HG03097 (cell line): ENCODE measurements at regions not wholly inside any gene's neighbourhood (a gene's known extent, or its start where the extent isn't known, plus 50 kb on each side); places are given as distances from the start of the nearest gene placed in this dataset.
"Not testable (repeated sequence)": the region's sequence is repeated elsewhere in the genome, so short reads cannot be mapped to it uniquely, and the experiment has no call there.

Experiments used
- ATAC-seq: cut with Tn5 transposase; IDR thresholded peaks from one replicate; pipeline ENCODE4 v1.9.1; 2021; ENCODE audit not compliant: unreplicated experiment, low FRiP score

GRCh38 chr7:25680636-25681035, 452.4 kb upstream of the NPVF start:
- no peak for ATAC-seq

DNA sequence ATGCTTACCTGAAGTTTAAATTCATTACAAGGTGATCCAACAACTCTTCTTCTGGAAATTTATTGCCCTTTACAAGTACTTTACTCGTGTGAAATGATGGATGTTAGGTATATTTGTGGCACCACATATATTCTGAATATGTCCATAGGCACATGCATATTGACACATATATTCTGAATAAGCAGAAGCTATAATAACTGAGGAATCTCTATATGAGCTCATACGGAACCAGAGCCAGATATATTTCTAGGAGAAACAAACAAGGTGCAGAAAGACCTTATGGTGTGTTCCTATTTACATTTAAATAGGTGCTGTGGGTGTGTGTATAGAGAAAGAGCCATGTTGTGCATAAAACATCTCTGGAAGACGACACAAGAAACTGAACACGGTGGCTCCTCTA, 456.1 kb upstream of the NPVF start:
- no peak for ATAC-seq

DNA sequence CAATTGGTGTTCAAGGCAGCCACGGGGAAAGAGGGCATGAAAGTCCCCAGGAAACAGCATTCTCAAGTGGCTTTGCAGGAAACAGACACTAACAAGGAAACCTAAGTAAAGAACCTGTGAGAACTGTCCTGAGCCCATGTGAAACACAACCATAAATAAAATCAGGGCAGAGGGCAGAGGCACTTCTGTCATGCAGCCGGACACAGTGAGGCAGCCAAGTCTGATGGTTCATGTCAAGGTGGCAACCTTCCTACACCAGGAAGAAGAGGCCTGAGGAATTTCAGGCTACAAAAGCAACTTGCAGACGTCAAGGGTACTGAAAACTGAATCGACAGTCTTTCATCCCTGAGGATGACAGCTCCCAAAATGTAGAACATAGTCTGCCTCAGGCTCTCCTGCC, 458.2 kb upstream of the NPVF start:
- ATAC-seq, result no peak

GRCh38 chr7:25694211-25694610, 457.8 kb upstream of the NFE2L3 start:
- no peak for ATAC-seq

GRCh38 chr7:25694699-25695098, 457.3 kb upstream of the NFE2L3 start:
- ATAC-seq, result no peak

DNA sequence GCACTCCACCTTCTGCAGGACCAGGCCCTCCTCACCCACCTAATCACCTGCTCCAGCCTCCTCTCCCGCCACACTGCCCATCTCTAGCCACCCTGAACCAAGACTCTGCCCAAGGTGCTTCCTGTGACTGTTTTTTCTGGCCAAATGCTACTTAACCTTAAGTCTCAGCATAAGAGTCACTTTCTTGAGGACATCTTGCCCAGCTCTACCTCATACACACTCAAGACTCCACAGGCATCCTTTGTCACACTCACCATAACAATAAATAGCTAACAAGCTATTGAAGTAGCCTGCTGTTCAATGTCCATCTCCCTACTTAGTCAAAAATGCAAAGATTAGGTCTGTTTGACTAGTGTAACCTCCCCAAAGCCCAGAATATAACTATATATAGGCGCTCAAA, 455.4 kb upstream of the NFE2L3 start:
- no peak for ATAC-seq

DNA sequence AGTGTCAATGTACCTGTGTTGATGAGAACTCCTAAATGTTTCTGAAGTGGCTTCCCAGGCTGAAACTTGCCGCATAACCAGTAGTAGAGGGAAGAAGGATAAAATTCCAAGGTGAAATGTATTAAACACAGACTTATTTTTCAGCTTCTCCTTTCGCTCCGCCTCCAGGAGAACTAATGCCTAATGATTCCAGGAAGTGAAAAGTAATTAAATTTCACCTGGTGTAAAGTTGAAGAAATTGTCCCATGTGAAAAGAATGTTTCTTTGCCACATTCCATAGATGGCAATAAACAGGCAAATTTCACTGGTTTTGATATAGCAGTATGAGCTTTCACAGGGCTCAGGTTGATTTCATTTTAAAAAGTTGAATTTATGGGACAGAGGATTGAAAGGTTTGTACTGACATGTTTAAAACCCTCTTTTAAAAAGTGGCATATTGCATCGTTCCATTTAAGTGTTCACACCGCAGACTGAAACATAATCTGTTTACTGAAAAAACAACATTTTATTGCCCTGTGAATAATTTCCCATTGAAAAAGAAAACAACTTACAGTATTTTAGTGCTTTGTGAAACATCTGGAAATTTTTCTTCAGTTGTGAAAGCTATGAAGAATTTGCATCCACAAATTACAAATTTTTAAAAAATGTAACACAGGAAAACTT, 453.4 kb upstream of the NFE2L3 start:
- ATAC-seq, result no peak

DNA sequence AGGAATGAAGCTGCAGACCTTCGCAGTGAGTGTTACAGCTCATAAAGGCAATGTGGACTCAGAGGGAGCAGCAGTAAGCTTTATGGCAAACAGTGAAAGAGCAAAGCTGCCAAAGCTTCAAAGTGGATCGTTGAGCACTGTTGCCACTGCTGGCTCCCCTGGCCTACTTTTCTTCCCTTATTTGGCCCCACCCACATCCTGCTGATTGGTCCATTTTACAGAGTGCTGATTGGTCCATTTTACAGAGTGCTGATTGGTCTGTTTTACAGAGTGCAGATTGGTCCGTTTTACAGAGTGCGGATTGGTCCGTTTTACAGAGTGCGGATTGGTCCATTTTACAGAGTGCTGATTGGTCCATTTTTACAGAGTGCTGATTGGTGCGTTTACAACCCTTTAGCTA, 451.9 kb upstream of the NFE2L3 start:
- not testable (repeated sequence) for ATAC-seq

DNA sequence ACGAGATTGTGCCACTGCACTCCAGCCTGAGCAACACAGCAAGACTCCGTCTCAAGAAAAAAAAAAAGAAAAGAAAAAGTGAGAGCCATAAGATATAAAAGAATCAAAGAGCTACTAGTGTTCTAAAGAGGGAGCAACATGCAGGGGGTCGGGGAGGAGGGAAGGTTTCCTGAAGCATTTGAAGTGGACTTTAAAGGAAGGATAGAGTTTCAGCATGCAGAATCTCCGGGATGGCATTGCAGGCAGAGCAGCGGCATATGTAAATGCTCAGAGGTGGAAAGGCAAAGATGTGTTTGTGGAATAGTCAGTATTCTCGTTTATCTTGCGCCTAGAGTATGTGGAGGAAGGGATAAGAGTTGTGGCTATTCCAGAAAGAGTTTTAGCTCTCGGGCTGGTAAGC, 447.6 kb upstream of the NFE2L3 start:
- ATAC-seq, result no peak

DNA sequence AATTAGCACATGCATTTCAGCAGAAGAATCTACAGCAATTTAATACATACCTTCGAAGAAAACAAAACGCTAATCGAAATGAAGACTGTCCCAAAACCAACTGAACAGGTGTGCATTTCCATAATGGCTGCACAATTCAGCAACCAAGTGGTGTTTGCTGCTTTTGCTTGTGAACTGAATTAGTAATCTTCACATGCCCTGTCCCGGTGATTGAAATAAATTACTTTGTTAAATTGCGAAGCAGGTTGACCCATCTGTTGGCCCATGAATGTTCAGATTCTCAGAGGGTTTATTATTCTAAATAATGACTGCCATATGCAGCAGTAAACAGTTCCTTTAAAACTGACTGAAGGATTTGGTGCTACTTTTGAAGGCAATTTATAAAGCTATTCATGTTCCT, 445.2 kb upstream of the NFE2L3 start:
- no peak for ATAC-seq

DNA sequence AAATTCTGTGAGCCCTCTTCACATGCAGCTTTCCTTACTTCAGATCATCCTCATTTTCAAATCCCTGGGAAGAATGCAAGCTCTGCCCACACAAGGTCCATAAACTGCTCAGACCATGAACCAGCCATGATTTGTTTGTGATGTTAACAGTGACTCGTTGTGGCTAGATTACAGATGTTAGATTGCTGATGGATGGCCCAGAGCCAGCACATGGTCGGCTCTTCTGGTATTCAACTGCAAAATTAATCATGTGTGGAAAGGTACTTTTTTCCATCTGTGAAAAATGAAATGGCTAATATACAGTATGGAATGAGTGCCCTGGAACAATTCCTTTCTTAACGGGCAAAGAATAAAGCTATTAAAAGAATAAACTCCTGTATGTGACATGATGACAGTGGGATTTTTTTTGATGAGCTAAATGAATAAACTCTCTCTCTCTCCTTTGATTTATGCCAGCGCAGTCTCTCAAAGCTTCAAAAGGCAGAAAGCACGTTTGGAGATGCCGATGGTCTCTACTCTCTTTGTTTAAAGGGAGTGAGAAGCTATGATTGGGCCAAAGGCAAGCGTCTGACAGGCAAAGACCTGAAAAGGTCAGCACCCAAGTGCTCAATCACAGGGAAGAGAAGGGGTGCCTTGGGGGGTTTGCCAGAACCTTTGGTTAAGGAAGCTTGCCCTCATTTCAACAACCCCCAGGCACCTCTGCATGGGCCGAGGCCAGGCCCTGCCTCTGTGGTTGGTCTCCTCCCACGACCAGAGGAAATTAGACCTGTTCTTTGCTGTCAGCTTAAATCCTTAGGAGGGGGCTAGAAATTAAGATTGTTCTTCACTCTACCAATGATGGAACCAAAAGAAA, 444.0 kb upstream of the NFE2L3 start:
- ATAC-seq, result no peak

- ATAC-seq, result no peak
Observed at GRCh38 chr7:25710959-25711358, 441.0 kb upstream of the NFE2L3 start.

DNA sequence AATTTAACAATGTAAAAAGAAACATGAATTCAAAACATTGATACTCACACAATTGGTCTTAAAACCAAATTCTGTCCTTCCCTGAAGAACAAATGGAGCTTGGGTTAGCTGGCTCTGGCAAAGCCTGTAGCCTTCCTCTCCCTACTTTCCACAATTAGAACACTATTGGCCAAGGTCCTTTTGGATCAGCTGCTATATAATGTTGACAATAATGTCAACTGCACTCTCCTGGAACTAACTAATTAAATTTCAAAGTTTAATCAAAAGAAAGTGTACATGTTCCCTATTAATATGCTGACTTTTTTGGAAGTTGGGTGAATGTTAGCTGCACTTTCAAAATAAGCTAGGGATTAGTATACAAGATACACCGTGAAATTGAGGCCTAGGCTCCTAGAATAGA, 440.1 kb upstream of the NFE2L3 start:
- ATAC-seq, result no peak

DNA sequence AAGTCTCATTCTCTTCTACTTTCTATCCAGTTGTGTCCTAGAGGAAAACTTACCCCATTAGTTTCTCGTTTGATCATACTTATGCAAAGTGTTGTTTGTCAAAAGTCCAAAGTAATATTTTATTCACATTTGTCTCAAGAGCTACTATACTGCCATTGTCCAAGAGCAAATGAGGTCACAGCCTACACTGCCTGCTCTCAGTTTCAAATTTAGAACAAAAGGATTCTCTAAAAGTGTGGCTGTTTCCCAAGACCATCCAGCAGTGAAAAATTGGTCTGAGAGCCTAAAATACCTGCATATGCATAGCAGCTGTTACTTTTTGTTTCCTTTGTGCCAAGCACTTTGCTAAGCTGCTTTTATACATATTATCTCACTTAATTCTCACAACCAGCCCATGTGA, 439.5 kb upstream of the NFE2L3 start:
- no peak for ATAC-seq

DNA sequence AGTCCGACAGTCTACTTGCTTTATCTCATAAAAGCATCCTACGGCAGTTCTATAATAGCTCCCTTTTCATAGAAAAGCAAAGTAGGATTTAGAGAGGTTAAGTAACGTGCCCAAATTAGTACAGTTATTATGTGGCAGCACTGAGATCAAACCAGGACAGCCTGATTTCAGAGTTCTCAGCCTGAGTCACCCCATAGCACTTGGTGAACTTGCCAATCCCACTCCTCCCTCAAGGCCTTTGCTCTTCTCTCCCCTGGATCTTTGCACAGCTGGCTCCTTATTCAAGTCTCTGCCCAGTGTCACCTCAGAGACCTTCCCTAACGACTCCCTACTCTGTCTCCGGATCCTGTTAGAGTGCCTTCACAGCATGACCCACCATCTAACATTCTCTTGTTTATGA, 438.0 kb upstream of the NFE2L3 start:
- no peak for ATAC-seq

- no peak for ATAC-seq
Observed at GRCh38 chr7:25716421-25716820, 435.6 kb upstream of the NFE2L3 start.

DNA sequence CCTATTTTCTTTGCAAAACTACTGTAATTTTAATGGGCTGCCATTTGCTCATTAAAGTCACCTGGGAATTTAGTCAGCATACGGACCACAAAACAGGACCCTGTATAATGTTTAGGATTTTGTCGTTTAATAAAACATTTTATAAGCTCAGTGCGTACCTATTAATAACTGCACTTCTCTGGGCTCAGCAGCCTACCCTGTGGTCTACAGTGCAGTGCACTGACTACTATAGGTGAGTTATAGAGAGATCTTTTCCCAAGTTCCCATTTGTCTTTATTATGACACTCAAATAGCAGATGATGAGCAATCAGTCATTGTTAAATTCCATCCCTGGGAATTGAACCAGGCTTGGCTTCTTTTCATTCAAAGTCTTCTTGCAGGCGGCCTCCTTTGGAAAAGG, 433.4 kb upstream of the NFE2L3 start:
- ATAC-seq, result no peak

GRCh38 chr7:25719190-25719896, 432.7 kb upstream of the NFE2L3 start:
- no peak for ATAC-seq

DNA sequence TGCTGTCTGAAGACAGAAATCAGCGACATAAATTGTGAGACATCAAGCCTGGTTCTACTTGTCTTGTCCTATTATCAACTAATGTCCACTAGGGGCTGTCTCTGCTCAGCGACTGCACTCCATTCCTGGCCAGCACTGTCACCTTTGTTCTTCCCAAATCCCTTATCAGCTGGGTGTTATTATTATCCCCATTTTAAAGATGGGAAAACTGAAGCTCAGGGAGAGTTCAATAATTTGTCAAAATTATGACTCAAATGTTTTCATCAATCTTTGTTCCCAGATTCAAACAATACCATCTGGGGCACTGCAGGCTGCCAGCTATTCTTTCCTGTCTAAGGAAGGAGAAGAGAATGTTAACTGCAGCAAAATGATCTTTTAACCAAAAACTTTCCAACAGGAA, 431.6 kb upstream of the NFE2L3 start:
- ATAC-seq, result no peak

DNA sequence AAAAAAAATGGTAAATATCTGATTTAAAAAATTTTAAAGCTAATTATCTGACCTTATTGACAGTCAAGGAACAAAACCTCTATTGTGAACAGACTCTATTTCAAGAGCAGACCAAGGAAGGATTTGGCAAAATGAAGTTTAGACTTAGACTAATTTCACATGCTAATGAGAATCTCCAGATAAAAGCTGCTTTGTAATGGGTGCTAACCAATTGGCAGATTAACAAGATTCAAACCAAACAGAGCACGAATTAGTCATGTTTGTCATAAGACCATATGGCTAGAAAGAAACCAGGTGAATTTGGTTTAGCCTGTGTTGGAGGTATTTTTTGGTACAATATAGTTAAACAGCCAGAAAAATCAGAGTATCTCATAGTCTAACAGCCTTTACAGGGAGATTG, 429.1 kb upstream of the NFE2L3 start:
- ATAC-seq, result no peak

DNA sequence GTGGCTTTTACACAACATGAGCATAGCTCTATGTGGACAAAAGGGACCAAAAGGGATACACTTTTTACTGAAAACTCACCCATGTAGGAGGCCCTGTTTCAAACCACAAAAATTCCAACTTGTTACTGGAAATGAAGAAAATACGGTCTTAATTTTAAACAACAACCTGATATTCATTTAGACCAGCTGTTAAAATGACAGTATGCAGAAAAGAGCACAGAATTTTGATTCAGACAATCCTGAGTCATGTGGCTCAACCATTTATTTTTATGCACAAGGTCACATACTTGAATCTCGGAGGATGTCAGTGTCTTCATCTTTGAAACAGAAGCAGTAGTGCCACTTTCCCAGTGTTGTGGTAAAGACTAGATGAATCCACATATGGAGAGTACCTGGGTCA, 426.5 kb upstream of the NFE2L3 start:
- no peak for ATAC-seq
